Cardiac septum (tissue), 1 donor: ENCODE measurements at regions not wholly inside any gene's neighbourhood (a gene's known extent, or its start where the extent isn't known, plus 50 kb on each side); places are given as distances from the start of the nearest gene placed in this dataset.

ENCODE experiments used
- DNase-seq: peaks from one replicate; pipeline ENCODE4 v3.0.0-alpha.2; 2020; ENCODE audit warnings: low spot score
- intact Hi-C: fragments of 100-400 bp; cut with DNase I; formaldehyde crosslinking; loops from one replicate; pipeline ENCODE4 v1.14.0; 2022
- donor health status: DM: no; HTN: no; CAD: no.

GRCh38 chr9:108584860-108585259 is 270.9 kb downstream of the ACTL7B start:
- DNase-seq = no peak
- intact Hi-C loops = no loop called here

DNA sequence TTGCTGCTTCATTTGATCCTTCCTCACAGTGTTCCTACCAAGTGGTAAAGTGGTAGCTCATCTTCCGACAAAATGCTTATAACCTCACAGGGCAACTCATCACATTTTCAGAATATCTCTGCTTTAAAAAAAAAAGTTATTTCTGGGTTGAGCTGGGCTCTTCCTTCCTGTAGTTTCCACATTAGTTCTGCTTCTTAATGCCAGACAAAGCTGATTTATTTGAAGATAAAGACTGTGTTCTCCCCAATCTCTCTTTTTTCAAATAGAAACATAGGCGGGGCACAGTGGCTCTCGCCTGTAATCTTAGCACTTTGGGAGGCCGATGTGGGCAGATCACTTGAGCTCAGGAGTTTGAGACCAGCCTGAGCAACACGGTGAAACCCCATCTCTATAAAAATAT is 273.1 kb downstream of the ACTL7B start:
- no peak for DNase-seq
- intact Hi-C loops = no loop called here

GRCh38 chr9:108579757-108580439 is 275.9 kb downstream of the ACTL7B start:
- no peak for DNase-seq
- intact Hi-C loops = no loop called here

DNA sequence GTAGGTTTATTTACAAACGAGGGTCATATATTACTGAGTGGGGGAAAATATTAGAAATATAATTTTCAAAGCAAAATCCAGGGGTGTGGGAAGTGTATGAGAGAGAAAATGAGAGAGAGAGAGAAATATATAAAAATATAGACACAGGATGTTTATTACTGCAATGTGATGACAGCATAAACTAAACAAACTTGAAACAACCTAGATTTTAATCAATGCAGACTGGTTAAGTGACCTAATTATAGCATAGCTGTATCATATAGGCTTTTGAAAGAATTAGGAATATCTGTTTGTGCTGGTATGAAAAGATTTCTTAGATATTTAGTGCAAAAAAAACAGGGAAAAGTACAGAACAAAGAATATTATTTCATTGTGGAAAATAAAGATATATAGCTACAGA is 280.5 kb downstream of the ACTL7B start:
- intact Hi-C loops = no loop called here
- DNase-seq = no peak

GRCh38 chr9:108569624-108570023 is 286.2 kb downstream of the ACTL7B start:
- intact Hi-C loops = loop anchor here (5.0 to 10.0 kb wide), 4 partner anchors 195 to 1102 kb away; no protein-coding TSS in a partner anchor

DNA sequence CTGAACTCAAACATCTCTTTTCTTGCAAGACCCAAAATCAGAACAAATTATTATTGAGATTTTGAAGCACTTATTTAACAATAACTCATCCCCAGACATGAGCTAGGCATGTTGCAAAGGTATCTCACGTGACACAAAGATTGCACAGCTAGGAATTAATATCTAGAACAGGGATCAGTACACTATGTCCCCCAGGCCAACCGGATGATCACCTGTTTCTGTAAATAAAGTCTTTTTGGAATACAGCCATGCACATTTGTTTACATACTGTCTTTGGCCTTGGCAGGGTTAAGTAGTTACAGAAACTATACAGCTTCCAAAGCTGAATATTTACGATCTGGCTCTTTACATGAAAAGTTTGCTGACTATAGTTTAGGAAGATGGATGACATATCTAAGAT is 287.7 kb downstream of the ACTL7B start:
- no peak for DNase-seq
- intact Hi-C loops = loop anchor here (5.0 to 10.0 kb wide), 4 partner anchors 197 to 1101 kb away; no protein-coding TSS in a partner anchor

More at GRCh38 chr9:108569624-108570023, 286.2 kb downstream of the ACTL7B start:
- no peak for DNase-seq

GRCh38 chr9:108567571-108567970 is 288.2 kb downstream of the ACTL7B start:
- intact Hi-C loops = loop anchor here (5.0 to 10.0 kb wide), 4 partner anchors 197 to 1100 kb away; no protein-coding TSS in a partner anchor
- DNase-seq = no peak

DNA sequence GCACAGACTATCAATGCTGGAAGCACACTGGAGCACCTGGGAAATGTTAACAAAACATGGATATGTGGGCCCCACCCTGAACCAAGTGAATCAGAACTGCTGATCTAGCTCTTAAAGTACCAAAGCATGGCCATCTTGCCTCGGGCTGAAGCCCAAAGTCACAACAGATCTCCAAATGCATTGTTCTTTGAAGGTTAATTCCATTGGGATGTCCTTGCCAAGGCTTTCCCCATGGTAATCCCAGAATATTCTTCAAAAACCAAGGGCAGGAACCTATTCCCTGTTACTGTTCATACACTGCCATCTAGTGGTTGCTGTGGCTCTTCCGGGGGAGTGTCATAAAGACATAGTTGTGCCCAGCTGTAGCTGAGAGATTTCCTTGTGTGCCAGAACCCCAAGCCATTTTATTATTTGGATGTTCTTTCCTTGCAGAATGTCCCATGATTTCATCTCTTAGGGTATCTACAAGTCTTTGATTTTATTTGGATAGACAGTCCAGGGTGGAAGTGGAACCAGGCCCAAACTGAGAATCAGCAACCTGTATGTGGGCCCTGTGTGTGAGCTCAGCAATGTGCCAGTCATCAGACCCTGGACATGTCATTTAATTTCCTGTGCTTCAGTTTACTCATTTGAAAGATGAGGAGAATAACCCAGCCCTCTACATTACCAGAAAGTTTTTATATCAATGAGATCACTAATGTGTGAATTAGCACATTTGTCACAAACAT is 290.0 kb downstream of the ACTL7B start:
- no peak for DNase-seq
- intact Hi-C loops = loop anchor here (5.0 to 10.0 kb wide), 4 partner anchors 199 to 1099 kb away; no protein-coding TSS in a partner anchor

- DNase-seq = no peak
- intact Hi-C loops = loop anchor here (10.0 kb wide), 2 partner anchors 203 to 277 kb away; no protein-coding TSS in a partner anchor
Observed at GRCh38 chr9:108562176-108562575, 293.6 kb downstream of the ACTL7B start.

- intact Hi-C loops = no loop called here
- no peak for DNase-seq
Observed at GRCh38 chr9:108559432-108559831, 296.4 kb downstream of the ACTL7B start.

DNA sequence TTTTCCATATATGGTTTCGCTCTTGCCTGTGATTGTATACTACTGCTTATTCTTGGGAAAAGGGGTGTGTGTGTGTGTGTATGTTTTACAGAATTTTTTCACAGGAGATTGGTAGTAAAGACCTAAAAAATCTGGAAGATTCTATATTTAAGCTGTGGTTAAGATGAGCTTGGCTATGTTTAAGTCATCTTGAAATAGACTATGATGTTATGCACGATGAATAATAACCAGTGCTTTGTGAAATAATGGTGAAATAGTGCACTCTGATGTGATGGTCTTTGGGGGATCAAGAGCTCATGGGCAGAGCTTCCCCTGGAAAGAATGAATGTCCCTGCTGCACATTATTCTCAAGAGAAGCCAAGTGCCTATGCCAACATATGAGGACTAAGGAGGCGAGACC is 301.0 kb downstream of the ACTL7B start:
- intact Hi-C loops = no loop called here
- DNase-seq = no peak

DNA sequence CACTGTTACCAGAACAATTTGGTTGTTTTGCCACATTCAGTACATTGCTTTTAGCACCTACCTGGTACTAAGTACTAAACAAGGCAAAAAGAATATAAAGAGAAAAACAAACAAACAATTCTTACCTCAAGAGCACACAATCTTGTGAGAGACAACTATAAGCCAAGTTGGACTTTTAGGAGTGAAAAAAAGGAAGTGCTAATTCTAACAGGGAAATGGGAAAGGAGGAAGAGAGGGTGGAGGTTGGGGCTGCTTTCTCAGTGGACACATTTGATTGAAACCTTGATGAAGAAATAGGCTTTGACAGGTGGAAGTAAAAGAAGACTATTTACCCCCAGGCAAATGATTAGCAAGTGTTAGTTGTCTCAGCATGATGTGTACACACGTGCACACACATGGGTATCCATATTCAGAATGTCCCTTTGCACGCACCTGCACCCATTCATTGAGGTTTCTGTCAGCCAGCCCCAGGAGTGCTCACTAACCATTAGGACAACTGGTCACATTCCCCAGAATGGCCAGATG is 302.6 kb downstream of the ACTL7B start:
- no peak for DNase-seq
- intact Hi-C loops = no loop called here

GRCh38 chr9:108552459-108553040 is 303.2 kb downstream of the ACTL7B start:
- intact Hi-C loops = no loop called here
- DNase-seq = no peak

GRCh38 chr9:108551030-108551841 is 304.6 kb downstream of the ACTL7B start:
- intact Hi-C loops = no loop called here

DNA sequence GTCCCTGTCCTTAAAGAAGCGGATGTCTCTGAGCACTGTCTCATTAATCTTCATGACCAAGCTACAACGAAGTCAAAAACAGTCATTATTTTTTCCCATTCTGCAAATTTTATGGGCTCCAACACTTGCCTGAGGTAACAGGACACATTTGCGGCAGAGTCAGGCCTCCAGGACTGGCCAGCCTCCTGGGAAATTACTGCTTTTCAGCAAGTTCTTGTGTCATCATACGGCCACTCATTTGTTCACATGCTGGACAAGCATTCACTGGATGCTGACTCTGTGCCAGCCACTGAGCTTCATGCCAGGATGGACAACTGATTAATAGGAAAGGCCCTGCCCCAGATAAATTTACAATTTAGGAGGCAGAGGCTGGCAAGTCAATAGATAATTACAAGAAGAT is 305.7 kb downstream of the ACTL7B start:
- no peak for DNase-seq
- intact Hi-C loops = no loop called here

More at GRCh38 chr9:108551030-108551841, 304.6 kb downstream of the ACTL7B start:
- DNase-seq = no peak

DNA sequence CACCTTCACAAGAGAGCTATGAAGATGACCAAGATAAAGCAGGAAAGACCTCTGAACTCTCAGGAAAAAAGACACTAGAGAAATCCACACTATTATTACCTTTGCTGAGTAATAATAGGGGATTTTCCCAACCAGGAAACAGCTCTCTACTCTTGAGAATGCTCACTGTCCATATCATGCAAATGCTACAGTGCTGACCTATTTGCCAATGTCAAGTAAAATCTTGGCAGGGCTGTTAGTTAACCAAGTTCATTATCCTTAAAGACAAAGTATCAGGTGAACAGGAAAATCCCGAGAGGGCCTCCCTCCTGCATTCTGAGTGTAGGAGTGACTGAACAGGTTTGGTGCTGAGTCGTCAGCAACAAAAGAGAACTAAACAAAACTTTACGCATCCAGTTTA is 306.6 kb downstream of the ACTL7B start:
- intact Hi-C loops = no loop called here
- DNase-seq = no peak

DNA sequence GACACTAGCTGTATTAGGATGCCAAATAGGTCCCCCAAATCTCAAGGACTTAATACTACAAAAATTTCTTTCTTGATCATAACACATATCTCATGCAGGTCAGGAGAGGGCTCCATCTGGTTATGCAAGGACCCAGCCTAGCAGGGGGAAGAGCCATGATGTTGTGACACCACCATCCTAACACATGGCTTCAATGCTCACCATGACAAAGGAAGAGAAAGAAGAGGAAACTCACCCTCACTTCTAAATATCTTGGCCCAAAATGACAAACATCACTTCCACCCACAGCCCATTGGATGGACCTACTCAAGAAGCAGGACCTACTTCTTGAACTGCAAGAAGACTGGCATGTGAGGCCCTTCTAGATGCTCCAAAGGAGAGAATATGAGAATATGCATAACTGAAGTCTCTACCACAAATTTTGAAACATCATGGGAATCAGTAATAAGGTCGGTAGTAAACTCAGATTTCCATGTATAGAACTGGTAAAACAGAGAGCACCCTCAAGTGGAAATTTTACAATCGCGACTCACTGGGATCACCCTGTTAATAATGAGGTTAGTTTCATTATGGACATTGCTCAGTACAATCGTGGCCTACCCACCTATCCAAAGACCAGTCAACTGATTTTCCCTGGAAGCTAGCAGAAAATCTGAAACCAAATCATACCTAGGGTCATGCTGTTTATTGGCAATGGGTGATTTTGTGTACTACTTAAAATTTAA is 308.2 kb downstream of the ACTL7B start:
- no peak for DNase-seq
- intact Hi-C loops = no loop called here

DNA sequence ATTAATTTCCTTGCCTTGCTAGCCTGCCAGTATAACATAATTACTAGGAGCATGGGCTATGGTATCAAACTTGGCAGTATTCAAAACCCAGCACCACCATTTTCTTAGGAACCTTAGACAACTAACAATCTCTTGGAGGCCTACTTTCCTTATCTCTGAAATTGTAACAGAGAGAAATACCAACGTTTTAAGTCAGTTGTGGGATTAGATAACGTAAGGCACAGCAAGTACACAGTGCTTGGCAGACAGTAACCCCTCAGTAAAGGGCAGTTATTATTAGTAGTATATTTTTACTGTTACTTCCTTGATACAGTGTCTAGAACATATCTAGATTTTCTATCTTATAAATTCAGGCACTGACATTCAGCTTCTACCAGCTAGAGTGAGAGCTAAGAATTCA is 309.6 kb downstream of the ACTL7B start:
- DNase-seq = no peak
- intact Hi-C loops = no loop called here

- intact Hi-C loops = no loop called here
- no peak for DNase-seq
Observed at GRCh38 chr9:108545436-108545835, 310.4 kb downstream of the ACTL7B start.
